Hepatic stellate cell (primary cell): ENCODE measurements at regions not wholly inside any gene's neighbourhood (a gene's known extent, or its start where the extent isn't known, plus 50 kb on each side); places are given as distances from the start of the nearest gene placed in this dataset.

ENCODE experiments used
- DNase-seq: peaks from one replicate; pipeline ENCODE4 v3.0.0; 2011; ENCODE audit warnings: low spot score

GRCh38 chr14:71638523-71639196 lies 293.6 kb upstream of the RGS6 start:
- DNase-seq = peak; percentile 13

DNA sequence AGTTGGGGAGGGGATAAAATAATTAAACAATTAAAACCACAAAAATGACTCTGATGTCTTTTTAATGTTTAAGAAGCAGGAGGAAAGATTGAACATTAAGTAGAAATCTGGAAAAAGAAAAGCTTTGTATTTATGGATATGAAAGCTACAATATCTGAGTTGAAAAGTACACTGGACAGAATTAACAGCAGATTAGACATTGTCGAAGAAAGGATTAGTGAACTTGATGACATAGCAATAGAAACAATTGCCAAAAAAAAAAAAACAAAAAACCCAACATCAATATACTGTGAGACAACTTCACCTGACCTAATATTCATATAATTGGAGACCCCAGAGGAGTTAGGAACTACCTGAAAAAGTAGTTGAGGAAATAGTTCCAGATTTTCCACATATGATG lies 289.5 kb upstream of the RGS6 start:
- no peak for DNase-seq

GRCh38 chr14:71645656-71646055 lies 286.6 kb upstream of the RGS6 start:
- no peak for DNase-seq

DNA sequence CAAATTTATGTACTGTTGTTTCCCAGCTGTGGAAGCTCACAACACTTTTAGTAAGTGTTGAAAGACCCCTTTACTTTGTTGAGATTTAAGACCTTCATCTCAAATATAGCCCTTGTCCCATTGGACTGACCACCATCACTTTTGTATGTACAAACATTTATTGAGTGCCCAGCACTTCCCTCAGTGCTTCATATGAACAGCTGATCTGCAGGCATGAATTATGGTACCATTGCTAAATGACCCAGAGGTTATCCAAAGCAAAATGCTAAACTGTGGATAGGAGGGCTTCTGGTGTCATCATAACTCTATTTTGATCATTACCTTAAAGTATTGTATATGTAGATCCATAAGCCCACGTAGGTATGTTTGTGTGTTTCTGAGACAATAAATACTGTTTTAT lies 285.7 kb upstream of the RGS6 start:
- DNase-seq = no peak

DNA sequence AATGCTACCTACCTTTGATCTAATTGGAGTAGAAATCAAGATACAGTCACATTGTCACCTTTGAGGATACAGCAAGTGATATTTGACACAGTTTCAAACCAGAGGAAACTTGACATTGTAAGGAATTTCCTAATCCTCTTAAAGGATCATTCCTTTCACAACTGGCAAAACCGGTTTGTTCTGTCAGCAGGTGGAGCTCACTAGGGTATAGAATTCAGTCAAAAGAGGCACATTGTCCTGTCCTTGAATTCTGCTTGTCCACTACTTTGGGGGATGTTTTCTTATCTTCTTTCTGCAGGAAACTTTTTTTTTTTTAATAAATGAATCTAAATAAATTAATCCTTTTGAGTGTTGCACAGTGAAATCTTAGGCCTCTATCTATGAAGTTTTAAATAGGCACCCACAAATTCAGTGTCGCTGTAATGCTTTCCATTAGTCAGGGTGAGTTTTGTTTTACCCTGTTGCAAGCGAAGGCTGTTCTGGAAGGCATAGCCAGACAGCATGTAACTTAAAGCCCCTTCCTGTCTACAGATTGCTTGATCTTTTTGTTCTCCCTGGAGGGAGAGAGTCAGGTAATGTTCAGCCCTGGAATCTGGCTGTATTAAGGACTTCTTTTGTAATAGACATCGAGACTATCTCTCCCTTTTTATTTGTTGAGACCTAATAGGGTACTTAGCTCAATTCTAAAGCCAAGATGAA lies 285.0 kb upstream of the RGS6 start:
- DNase-seq = no peak

GRCh38 chr14:71648725-71649124 lies 283.5 kb upstream of the RGS6 start:
- no peak for DNase-seq

DNA sequence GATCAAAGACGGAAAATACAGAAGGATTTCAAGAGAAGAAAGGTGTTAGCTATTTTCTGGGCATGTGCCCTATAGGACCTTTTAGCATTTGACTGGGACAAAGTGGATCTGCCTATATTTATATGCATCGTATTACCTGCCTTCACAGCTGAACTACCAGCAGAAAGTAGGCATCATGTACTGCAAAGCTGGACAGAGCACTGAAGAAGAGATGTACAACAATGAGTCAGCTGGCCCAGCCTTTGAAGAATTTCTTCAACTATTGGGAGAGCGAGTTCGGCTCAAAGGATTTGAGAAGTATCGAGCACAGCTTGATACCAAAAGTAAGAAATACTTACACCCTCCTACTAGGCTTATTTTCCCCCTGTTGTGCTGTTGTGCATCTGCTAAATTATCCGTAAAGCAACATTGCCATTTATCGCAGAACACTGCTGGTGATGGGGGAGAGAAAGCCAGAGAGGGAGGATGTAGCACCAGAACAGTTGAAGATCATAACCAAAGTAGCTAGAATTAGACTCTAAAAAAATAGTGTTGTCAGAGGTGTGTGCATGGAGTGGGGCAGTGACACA lies 282.0 kb upstream of the RGS6 start:
- no peak for DNase-seq

- DNase-seq = peak; percentile 43
Observed at GRCh38 chr14:71651228-71651627, 281.0 kb upstream of the RGS6 start.

GRCh38 chr14:71652368-71652767 lies 279.9 kb upstream of the RGS6 start:
- DNase-seq = no peak

DNA sequence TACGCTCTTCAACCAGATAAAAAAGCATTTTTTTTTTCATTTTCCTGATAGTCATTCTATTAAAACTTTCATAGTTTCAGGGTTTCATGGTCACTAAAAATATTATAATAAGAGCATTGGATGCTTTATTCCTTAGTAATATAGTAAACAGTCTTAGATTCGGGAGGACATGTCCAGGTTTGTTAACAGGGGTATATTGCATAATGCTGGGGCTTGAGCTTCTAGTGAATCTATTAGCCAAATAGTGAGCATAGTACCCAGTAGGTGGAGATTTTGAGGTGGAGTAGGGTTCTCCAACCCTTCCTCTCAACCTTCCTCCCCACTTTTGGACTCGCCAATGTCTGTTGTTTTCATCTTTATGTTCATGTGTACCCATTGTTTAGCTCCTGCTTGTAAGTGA lies 277.4 kb upstream of the RGS6 start:
- DNase-seq = no peak

DNA sequence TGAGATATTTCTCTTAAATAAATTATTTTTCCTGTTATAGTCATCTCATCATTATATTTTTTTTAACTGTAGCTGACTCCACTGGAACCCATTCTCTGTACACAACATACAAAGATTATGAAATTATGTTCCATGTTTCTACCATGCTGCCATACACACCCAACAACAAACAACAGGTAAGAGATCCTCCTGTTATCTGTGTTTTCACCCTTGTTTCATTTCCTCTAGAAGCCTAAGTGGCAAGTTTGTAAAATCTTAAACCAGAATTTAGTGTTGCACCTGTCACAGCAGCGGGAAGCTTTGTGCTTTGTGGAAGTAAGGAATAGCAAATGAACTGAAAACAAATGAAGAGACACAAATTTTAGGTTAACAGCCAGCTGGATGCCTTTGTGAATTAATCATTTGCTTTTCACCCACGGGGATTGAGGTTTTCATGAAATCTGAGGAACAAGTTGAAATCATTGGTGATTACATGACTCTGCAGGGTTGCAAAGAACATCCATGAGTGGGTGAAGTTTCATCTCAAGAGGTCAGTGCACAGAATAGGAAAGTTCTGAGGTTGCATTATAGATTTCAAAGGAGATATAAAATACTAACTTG lies 273.9 kb upstream of the RGS6 start:
- DNase-seq = no peak

GRCh38 chr14:71659159-71659558 lies 273.1 kb upstream of the RGS6 start:
- no peak for DNase-seq

DNA sequence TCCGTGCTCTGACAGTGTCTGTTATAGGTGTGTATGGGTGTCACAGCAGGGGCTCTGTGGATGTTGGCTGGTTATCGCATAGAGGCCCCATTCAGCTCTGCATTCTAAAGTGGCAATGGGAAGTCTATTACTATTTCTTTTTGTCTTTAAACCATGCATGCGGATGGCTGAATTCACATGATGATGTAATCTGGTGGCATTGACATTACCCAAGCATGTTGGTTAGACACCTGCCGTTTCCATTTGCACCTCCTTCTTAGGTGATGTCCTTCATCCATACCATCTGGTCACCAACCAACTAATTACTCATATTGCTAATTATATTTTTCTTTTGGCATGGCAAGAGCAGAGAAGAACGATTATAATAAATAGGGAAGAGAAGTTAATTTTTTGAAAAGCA lies 270.8 kb upstream of the RGS6 start:
- DNase-seq = no peak

DNA sequence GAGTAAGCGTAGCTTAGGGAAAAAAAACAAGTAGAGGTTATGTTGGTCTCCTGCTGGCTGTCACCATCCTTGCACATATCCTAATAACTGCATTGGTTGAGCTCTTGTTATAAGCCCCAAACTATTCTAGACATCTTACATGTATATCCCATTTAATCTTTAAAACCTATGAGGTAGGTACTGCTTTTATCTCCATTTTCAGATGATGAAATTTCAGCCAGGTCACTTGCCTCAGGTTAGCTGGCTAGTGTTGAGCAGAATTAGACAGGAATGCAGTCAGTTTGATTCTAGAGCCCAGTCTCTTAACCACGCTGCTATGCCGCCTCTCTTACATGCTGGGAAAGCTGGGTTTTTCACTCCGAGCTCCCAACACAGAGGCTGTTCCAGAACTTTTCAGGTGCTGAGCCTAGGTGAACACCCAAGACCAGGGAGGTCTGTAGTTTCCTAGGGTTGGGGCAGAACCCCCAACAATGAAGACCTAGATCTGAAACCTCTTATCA lies 269.9 kb upstream of the RGS6 start:
- DNase-seq = no peak

- peak; percentile 20 for DNase-seq
Observed at GRCh38 chr14:71665157-71665556, 267.1 kb upstream of the RGS6 start.

DNA sequence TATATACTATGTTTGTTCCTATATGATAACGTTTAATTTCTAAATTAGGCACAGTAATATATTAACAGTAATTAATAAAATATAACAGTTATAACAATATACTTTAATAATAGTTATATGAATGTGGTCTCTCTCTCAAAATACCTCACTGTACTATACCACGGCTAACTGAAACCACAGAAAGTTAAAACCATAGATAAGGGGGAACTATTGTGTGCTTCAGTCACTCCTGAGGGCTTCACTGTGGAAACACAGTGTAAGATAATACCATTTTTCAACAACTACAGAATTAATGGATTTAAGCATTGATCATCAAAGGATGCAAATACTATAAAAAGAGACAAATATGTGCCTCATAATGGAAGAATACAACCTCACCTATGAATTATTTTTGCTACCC lies 266.4 kb upstream of the RGS6 start:
- DNase-seq = no peak

GRCh38 chr14:71666571-71667145 lies 265.6 kb upstream of the RGS6 start:
- no peak for DNase-seq

DNA sequence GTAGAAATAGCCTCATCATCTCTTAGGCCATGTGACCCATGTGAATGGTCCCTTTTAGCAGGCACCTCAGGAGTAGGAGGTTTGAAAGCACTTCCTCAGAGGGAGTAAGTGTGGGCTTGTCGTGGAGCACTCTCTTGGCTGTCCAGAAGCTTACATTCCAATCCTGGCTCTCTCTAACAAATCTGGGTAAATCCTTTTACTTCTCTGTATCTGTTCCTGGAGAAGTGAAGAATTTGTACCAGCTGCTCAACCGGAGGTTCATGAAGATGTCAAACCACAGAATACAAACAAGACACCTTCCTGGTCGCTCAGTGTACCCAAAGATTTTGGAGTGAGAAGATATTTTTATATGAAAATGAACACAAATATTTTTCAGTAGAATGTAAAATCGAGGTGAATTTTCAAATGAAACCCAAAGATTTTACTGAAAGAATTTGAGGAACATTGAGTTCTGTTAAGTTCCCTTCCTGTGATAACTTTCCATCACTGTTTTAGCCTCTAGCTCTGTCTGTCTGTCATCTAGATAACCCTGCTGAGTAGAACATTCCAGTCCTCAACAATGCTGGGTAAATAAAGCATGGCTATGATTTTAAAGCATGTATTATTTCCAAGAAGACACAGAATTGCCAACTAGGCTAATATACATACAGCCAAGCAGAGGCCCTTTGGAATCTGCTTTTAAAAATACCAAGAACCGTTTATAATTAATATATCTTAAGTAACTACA lies 263.9 kb upstream of the RGS6 start:
- no peak for DNase-seq

DNA sequence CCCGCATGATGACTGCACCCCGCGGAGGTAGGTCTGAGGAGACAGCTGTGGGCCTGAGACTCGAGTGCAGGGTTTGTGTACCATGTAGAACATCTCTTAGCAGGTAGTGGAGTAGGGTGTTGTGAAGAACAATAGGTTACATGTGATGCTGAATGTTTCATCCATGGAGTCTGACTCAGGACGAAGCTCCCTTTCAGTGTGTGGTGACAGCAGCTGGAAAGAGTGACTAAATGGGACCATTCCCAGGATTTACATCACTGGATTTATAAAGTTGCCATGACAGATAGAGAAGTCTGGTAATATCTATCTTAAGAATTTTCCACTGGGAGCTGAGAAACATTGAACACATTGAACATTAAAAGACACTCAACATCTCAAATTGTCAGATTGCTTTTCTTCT lies 259.6 kb upstream of the RGS6 start:
- DNase-seq = no peak

DNA sequence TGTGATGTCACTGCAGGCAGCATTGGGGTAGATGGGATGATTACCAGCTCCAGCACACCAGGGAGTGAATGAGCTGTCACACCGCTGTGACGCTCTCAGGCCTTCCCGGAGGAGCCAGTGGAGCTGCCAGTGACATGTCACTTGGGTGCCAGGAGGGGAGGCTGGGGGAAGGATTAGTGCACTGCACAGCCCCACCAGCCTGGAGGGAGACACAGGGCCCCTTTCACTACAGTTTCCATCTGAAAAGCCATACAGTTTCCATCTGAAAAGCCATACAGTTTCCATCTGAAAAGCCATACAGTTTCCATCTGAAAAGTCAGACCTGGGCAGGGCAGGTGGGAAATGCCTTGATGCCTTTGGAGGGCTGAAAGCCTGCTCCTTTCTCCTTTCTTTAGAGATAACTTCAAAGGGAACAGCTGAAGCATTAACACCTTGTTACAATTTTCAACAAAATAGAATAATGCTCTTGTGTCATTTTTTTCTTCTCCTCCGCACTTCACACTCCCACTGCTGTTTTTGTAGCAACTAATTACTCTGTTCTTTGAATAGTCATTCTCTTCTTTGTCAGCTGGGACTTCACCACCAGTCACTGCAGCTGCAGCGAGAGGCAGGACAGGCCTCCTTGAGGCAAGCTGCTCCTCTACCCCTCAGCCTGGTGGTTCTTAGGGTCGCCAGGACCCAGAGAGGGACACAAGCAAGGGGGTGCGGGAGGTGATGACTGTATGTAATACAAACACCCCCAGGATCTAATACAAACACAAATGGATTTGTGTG lies 256.9 kb upstream of the RGS6 start:
- DNase-seq = no peak

- DNase-seq = no peak
Observed at GRCh38 chr14:71675900-71676287, 256.3 kb upstream of the RGS6 start.
